IMR-90 (cell line): ENCODE measurements at regions not wholly inside any gene's neighbourhood (a gene's known extent, or its start where the extent isn't known, plus 50 kb on each side); places are given as distances from the start of the nearest gene placed in this dataset.

Experiments used
- CEBPB ChIP-seq: IDR thresholded peaks from 2 replicates; pipeline ENCODE4 v1.6.1; 2012; ENCODE audit warnings: low read depth, low read length, improper control_type of control experiment
- FOS ChIP-seq: fragments of 150-350 bp; IDR thresholded peaks from 2 replicates; pipeline ENCODE4 v1.6.1; 2016; ENCODE audit warnings: low read depth, low read length
- MAFK ChIP-seq: IDR thresholded peaks from 2 replicates; pipeline ENCODE4 v1.6.1; 2012; ENCODE audit warnings: low read depth, low read length, improper control_type of control experiment
- MXI1 ChIP-seq: IDR thresholded peaks from 2 replicates; pipeline ENCODE4 v1.6.1; 2012; ENCODE audit warnings: low read depth, mild to moderate bottlenecking, low read length, moderate library complexity, borderline replicate concordance
- NFE2L2 ChIP-seq: fragments of 150-350 bp; IDR thresholded peaks from 2 replicates; pipeline ENCODE4 v1.6.1; 2016; ENCODE audit warnings: low read depth, mild to moderate bottlenecking, low read length
- POLR2A ChIP-seq: IDR thresholded peaks from 2 replicates; pipeline ENCODE4 v1.6.1; 2012; ENCODE audit warnings: mild to moderate bottlenecking, low read depth, low read length
- RAD21 ChIP-seq: IDR thresholded peaks from 2 replicates; pipeline ENCODE4 v1.6.1; 2012; ENCODE audit warnings: low read length, improper control_type of control experiment
- RFX5 ChIP-seq: IDR thresholded peaks from 2 replicates; pipeline ENCODE4 v1.8.0; 2012; ENCODE audit warnings: low read depth, mild to moderate bottlenecking, low read length, moderate library complexity
- SMC3 ChIP-seq: fragments of 150-350 bp; IDR thresholded peaks from 2 replicates; pipeline ENCODE4 v1.6.1; 2016; ENCODE audit warnings: low read depth, mild to moderate bottlenecking, antibody characterized with exemption, low read length, moderate library complexity
- USF2 ChIP-seq: fragments of 150-350 bp; IDR thresholded peaks from 2 replicates; pipeline ENCODE4 v1.6.1; 2017; ENCODE audit warnings: mild to moderate bottlenecking, antibody characterized with exemption, low read length, low read depth
- TF ChIP-seq, protein P1 (sequence below): conservative IDR thresholded peaks from 2 replicates; pipeline ENCODE4 v1.5.1; 2012; ENCODE audit warnings: mild to moderate bottlenecking, low read depth, low read length, improper control_type of control experiment

DNA sequence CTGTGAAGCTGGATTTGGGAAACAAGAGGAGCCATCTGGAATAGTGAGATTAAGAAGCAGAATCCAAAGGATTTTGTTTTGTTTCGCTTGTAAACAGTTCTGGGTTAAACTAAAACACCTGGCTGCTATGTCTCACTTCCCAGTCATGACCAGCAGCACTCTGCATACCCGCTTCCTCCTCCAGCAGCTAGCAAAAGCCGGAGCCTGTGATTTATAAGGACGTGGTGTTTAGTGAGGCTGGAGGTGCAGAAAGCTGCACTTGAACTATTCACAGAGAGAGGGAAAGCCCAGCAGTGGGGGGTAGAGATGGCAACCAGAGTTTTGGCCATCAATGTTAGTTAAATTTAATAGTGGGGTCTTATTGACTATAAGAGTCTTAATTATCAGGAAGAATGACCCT, 240.2 kb downstream of the AJAP1 start:
- TF ChIP-seq POLR2A: no peak
- TF ChIP-seq, protein P1, sequence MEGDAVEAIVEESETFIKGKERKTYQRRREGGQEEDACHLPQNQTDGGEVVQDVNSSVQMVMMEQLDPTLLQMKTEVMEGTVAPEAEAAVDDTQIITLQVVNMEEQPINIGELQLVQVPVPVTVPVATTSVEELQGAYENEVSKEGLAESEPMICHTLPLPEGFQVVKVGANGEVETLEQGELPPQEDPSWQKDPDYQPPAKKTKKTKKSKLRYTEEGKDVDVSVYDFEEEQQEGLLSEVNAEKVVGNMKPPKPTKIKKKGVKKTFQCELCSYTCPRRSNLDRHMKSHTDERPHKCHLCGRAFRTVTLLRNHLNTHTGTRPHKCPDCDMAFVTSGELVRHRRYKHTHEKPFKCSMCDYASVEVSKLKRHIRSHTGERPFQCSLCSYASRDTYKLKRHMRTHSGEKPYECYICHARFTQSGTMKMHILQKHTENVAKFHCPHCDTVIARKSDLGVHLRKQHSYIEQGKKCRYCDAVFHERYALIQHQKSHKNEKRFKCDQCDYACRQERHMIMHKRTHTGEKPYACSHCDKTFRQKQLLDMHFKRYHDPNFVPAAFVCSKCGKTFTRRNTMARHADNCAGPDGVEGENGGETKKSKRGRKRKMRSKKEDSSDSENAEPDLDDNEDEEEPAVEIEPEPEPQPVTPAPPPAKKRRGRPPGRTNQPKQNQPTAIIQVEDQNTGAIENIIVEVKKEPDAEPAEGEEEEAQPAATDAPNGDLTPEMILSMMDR: no peak
- TF ChIP-seq NFE2L2: no peak
- TF ChIP-seq RAD21: no peak
- no peak for TF ChIP-seq MXI1
- TF ChIP-seq SMC3: no peak
- no peak for TF ChIP-seq USF2
- no peak for TF ChIP-seq RFX5
- no peak for TF ChIP-seq CEBPB
- TF ChIP-seq MAFK: no peak
- no peak for TF ChIP-seq FOS
